HepG2 (cell line): ENCODE measurements at regions not wholly inside any gene's neighbourhood (a gene's known extent, or its start where the extent isn't known, plus 50 kb on each side); places are given as distances from the start of the nearest gene placed in this dataset.

Source experiments
- ATAC-seq: fragments of 200-7000 bp; cut with Tn5 transposase; 3 replicates; pipeline ENCODE4 v1.9.1; 2020; ENCODE audit warnings: mild to moderate bottlenecking, moderate library complexity
- BruUV-seq: library from RNA; stranded (reverse); fragments of 400-500 nt; replicated peaks from 2 replicates; lab custom pipeline; 2021; lab: Mats Ljungman, UMichigan
- CTCF ChIA-PET: fragments of 300-600 bp; formaldehyde crosslinking; extraction: SDS; loops from one replicate; lab custom pipeline; 2021; ENCODE audit warnings: low total read pairs, inconsistent platforms, low intra/inter-chr PET ratio; lab: Yijun Ruan, JAX
- POLR2A ChIA-PET: fragments of 350-600 bp; sonication (Branson Sonifier 250); formaldehyde crosslinking; loops from one replicate; lab custom pipeline; 2020; ENCODE audit warnings: antibody characterized with exemption, inconsistent platforms; lab: Yijun Ruan, JAX
- DNase-seq: peaks from one replicate; pipeline ENCODE4 v3.0.0-alpha.2; 2015; ENCODE audit warnings: low spot score
- FAIRE-seq: peaks from 3 replicates; lab custom pipeline; 2011; peaks lifted over from hg19 to GRCh38; lab: Jason Lieb, UNC
- H2AFZ ChIP-seq: one replicate; pipeline ENCODE4 v1.6.1; 2011; ENCODE audit warnings: low read length, inconsistent platforms
- H3K27ac ChIP-seq: fragments of 300-600 bp; 3 replicates; pipeline ENCODE4 v1.8.0; 2011; ENCODE audit warnings: mixed run types, mild to moderate bottlenecking, mixed read lengths, low read length, inconsistent platforms; ENCODE audit not compliant: insufficient read depth; ENCODE audit errors: extremely low read length
- H3K27me3 ChIP-seq, 2 experiments: fragments of 200-600 bp in 1 of 2; 2 replicates in 1 of 2; 3 replicates in 1 of 2; pipeline versions ENCODE4 v1.6.0 to v1.8.0; 2011; ENCODE audit warnings: low read length in 2 of 2, mild to moderate bottlenecking in 2 of 2, moderate library complexity in 2 of 2, inconsistent platforms in 1 of 2; ENCODE audit not compliant: insufficient read depth in 2 of 2, control insufficient read depth in 1 of 2
- H3K36me3 ChIP-seq, 2 experiments: fragments of 200-600 bp in 1 of 2; replicated peaks in 1 of 2; 2 replicates in 1 of 2; 3 replicates in 1 of 2; pipeline versions ENCODE4 v1.5.1 to v1.8.0; 2011; ENCODE audit warnings: low read length in 2 of 2, inconsistent platforms in 1 of 2; ENCODE audit not compliant: insufficient read depth in 2 of 2, control insufficient read depth in 1 of 2
- H3K4me1 ChIP-seq: 2 replicates; pipeline ENCODE4 v1.5.1; 2012; ENCODE audit warnings: low read length, inconsistent platforms; ENCODE audit not compliant: insufficient read depth
- H3K4me2 ChIP-seq: 2 replicates; pipeline ENCODE4 v1.6.0; 2011; ENCODE audit warnings: low read depth, low read length, inconsistent platforms
- H3K4me3 ChIP-seq, 3 experiments: fragments of 200-600 bp in 1 of 3; sonication (generic), shearing (Covaris generic) in 1 of 3; replicated peaks in 1 of 3; 2 replicates each; pipeline ENCODE4 v1.5.1; 2011 to 2016; ENCODE audit warnings: low read length in 3 of 3, inconsistent platforms in 2 of 3, low read depth in 2 of 3, mild to moderate bottlenecking in 2 of 3, control low read depth in 1 of 3, mixed read lengths in 1 of 3; ENCODE audit not compliant: insufficient read depth in 1 of 3
- H3K79me2 ChIP-seq: one replicate; pipeline ENCODE4 v1.6.1; 2011; ENCODE audit warnings: low read length, inconsistent platforms; ENCODE audit not compliant: insufficient read depth
- H3K9ac ChIP-seq: 2 replicates; pipeline ENCODE4 v1.6.0; 2011; ENCODE audit warnings: mild to moderate bottlenecking, low read depth, low read length, inconsistent platforms; ENCODE audit not compliant: insufficient read depth
- H3K9me3 ChIP-seq: 2 replicates; pipeline ENCODE4 v1.5.1; 2012; ENCODE audit warnings: mild to moderate bottlenecking, low read length
- H4K20me1 ChIP-seq: 2 replicates; pipeline ENCODE4 v1.6.0; 2011; ENCODE audit warnings: inconsistent platforms, mild to moderate bottlenecking, low read length, moderate library complexity; ENCODE audit not compliant: insufficient read depth
- SALL1 ChIP-seq: sonication (generic); formaldehyde crosslinking; IDR thresholded peaks from 2 replicates; pipeline ENCODE4 v1.8.0; 2022; ENCODE audit warnings: mild to moderate bottlenecking, missing genetic modification reagents
- SIX4 ChIP-seq: sonication (generic); formaldehyde crosslinking; IDR thresholded peaks from 2 replicates; pipeline ENCODE4 v1.4.0; 2020; ENCODE audit warnings: missing genetic modification reagents
- SRY ChIP-seq: sonication (generic); formaldehyde crosslinking; IDR thresholded peaks from 2 replicates; pipeline ENCODE4 v1.8.0; 2022; ENCODE audit warnings: mild to moderate bottlenecking, missing genetic modification reagents
- ZC3H4 ChIP-seq: sonication (generic); formaldehyde crosslinking; IDR thresholded peaks from 2 replicates; pipeline ENCODE4 v1.4.0; 2020; ENCODE audit warnings: missing genetic modification reagents, borderline replicate concordance
- WGBS: methylation state at CpG from one replicate; pipeline ENCODE4 v1.1.6; 2017; ENCODE audit warnings: low lambda C conversion rate; 5-methylcytosine and 5-hydroxymethylcytosine counted together
- in situ Hi-C: cut with HindIII; loops from 2 replicates; pipeline ENCODE4 v1.10.0; 2017; ENCODE audit warnings: low pct_unique_long_range_greater_than_20kb; ENCODE audit not compliant: extremely low pct_ligation_motif_present
- intact Hi-C: fragments of 100-400 bp; cut with micrococcal nuclease; formaldehyde crosslinking; loops from one replicate; pipeline ENCODE4 v1.10.0; 2022; ENCODE audit not compliant: unreplicated experiment
- TF ChIP-seq, protein P1 (sequence below): sonication (generic); formaldehyde crosslinking; IDR thresholded peaks from 2 replicates; pipeline ENCODE4 v1.4.0; 2020; ENCODE audit warnings: missing genetic modification reagents, mild to moderate bottlenecking, borderline replicate concordance
- TF ChIP-seq, protein P2 (sequence below): sonication (generic); formaldehyde crosslinking; IDR thresholded peaks from 2 replicates; pipeline ENCODE4 v1.5.1; 2020; ENCODE audit warnings: mild to moderate bottlenecking, missing genetic modification reagents, moderate library complexity
- TF ChIP-seq, protein P3 (sequence below): sonication (generic); formaldehyde crosslinking; conservative IDR thresholded peaks from 2 replicates; pipeline ENCODE4 v1.4.0; 2020; ENCODE audit warnings: missing genetic modification reagents

DNA sequence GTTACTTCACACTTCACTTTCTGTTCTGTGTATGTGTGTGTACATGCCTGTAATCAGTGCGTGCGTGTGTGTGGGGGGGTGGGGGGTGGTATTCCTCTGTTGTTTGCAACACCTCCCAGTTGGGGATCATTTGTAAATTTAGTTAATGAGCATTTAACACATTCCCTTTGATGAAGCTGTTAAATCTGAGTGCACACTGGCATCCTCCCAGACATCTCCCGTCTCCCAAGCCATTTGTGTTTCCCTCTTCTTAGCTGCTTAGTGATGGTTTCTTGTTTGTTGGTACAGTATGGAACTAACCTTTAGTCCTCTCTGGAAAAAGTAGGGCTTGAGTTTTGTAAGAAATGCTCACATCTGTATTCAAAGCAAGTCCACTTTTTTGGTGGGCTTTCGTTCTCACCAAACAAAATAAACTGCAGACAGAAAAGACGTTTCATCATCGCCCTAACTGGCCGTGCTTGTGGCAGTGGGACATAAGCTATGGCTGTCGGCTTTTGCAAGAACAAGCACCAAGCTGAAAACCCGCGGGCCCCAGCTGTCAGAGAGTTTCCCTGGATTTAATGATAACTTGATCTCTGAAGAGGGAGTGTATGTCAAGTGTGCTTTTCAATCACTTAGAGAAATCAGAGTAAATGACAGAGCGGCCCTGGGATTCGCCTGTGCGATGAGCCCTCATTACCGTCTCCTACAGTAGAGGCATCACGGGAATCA is 54.9 kb upstream of the SASH1 start:
- no peak overlapping the region for H3K4me2 ChIP-seq
- ATAC-seq: no peak
- 65% methylated on average over 15 of the region's 15 CpGs for WGBS
- no peak overlapping the region for H3K27ac ChIP-seq
- CTCF ChIA-PET: no interaction called here
- H3K27me3 ChIP-seq: peaks cover 0 to 19% of the 10 kb centered on the region in 2 experiments; a peak in 1 of 5 replicates
- no TSS peak for BruUV-seq
- H4K20me1 ChIP-seq: no peaks in the 10 kb centered on the region
- in situ Hi-C loops (no loop called here), intact Hi-C loops (no loop called here)
- DNase-seq: no peak
- no peak overlapping the region for H3K9ac ChIP-seq
- no peaks in the 10 kb centered on the region for H3K4me1 ChIP-seq
- H2AFZ ChIP-seq: no peak overlapping the region
- no peaks in the 10 kb centered on the region for H3K36me3 ChIP-seq
- no peaks in the 10 kb centered on the region for H3K9me3 ChIP-seq
- no peak for TF ChIP-seq SRY (CRISPR knock-in tag)
- TF ChIP-seq SALL1 (CRISPR knock-in tag): no peak
- TF ChIP-seq ZC3H4 (CRISPR knock-in tag): no peak
- TF ChIP-seq, protein P1, sequence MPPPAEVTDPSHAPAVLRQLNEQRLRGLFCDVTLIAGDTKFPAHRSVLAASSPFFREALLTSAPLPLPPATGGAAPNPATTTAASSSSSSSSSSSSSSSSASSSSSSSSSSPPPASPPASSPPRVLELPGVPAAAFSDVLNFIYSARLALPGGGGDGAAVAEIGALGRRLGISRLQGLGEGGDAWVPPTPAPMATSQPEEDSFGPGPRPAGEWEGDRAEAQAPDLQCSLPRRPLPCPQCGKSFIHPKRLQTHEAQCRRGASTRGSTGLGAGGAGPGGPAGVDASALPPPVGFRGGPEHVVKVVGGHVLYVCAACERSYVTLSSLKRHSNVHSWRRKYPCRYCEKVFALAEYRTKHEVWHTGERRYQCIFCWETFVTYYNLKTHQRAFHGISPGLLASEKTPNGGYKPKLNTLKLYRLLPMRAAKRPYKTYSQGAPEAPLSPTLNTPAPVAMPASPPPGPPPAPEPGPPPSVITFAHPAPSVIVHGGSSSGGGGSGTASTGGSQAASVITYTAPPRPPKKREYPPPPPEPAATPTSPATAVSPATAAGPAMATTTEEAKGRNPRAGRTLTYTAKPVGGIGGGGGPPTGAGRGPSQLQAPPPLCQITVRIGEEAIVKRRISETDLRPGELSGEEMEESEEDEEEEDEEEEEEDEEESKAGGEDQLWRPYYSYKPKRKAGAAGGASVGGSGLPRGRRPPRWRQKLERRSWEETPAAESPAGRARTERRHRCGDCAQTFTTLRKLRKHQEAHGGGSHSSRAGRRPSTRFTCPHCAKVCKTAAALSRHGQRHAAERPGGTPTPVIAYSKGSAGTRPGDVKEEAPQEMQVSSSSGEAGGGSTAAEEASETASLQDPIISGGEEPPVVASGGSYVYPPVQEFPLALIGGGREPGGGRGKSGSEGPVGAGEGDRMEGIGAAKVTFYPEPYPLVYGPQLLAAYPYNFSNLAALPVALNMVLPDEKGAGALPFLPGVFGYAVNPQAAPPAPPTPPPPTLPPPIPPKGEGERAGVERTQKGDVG (CRISPR knock-in tag): no peak
- TF ChIP-seq, protein P2, sequence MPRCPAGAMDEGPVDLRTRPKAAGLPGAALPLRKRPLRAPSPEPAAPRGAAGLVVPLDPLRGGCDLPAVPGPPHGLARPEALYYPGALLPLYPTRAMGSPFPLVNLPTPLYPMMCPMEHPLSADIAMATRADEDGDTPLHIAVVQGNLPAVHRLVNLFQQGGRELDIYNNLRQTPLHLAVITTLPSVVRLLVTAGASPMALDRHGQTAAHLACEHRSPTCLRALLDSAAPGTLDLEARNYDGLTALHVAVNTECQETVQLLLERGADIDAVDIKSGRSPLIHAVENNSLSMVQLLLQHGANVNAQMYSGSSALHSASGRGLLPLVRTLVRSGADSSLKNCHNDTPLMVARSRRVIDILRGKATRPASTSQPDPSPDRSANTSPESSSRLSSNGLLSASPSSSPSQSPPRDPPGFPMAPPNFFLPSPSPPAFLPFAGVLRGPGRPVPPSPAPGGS (CRISPR knock-in tag): no peak
- TF ChIP-seq, protein P3, sequence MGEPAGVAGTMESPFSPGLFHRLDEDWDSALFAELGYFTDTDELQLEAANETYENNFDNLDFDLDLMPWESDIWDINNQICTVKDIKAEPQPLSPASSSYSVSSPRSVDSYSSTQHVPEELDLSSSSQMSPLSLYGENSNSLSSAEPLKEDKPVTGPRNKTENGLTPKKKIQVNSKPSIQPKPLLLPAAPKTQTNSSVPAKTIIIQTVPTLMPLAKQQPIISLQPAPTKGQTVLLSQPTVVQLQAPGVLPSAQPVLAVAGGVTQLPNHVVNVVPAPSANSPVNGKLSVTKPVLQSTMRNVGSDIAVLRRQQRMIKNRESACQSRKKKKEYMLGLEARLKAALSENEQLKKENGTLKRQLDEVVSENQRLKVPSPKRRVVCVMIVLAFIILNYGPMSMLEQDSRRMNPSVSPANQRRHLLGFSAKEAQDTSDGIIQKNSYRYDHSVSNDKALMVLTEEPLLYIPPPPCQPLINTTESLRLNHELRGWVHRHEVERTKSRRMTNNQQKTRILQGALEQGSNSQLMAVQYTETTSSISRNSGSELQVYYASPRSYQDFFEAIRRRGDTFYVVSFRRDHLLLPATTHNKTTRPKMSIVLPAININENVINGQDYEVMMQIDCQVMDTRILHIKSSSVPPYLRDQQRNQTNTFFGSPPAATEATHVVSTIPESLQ: no peak
- no peak for TF ChIP-seq SIX4 (CRISPR knock-in tag)
- TF ChIP-seq, all 625 proteins: peak for 0
- no peaks in the 10 kb centered on the region for H3K79me2 ChIP-seq
- POLR2A ChIA-PET: no interaction called here
- no peak for FAIRE-seq
- H3K4me3 ChIP-seq: no peak overlapping the region
